ENCODE measurements at regions not wholly inside any gene's neighbourhood (a gene's known extent, or its start where the extent isn't known, plus 50 kb on each side); places are given as distances from the start of the nearest gene placed in this dataset.

DNA sequence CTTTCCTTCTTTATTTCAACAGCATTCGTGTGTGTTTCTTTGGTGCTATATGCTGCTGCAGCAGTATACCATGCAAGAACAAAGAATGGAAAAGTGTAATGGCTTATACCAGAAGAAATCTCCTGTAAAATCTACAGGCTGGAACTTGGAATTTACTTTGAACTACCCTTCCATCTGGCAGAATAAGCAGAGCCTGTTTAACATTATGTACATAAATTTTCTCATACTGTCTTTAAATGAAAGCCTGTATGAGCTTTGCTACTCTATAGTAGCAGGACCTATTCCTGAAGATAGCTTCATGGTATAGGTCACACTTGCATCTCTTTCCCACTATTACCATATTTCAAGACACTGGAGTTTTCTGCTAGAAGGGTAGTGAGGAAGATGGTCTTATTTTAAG is 522.1 kb upstream of the GHITM start:
- TF ChIP-seq, protein P1, sequence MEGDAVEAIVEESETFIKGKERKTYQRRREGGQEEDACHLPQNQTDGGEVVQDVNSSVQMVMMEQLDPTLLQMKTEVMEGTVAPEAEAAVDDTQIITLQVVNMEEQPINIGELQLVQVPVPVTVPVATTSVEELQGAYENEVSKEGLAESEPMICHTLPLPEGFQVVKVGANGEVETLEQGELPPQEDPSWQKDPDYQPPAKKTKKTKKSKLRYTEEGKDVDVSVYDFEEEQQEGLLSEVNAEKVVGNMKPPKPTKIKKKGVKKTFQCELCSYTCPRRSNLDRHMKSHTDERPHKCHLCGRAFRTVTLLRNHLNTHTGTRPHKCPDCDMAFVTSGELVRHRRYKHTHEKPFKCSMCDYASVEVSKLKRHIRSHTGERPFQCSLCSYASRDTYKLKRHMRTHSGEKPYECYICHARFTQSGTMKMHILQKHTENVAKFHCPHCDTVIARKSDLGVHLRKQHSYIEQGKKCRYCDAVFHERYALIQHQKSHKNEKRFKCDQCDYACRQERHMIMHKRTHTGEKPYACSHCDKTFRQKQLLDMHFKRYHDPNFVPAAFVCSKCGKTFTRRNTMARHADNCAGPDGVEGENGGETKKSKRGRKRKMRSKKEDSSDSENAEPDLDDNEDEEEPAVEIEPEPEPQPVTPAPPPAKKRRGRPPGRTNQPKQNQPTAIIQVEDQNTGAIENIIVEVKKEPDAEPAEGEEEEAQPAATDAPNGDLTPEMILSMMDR (IDR thresholded peaks at IDR 0.05; ENCODE audit: control extremely low read depth in 1 of 3, insufficient read depth in 1 of 3, low read depth in 1 of 3, low read length in 3 of 3): no peak
- TF ChIP-seq RFX5 (IDR thresholded peaks at IDR 0.05; ENCODE audit: borderline replicate concordance, low read depth, low read length) (no peak), HDAC2 (IDR thresholded peaks at IDR 0.05; ENCODE audit: borderline replicate concordance in 1 of 2, low read depth in 2 of 2, low read length in 2 of 2) (no peak)
